GM06990 (cell line): ENCODE measurements at regions not wholly inside any gene's neighbourhood (a gene's known extent, or its start where the extent isn't known, plus 50 kb on each side); places are given as distances from the start of the nearest gene placed in this dataset.

Source experiments
- DNase-seq: peaks from one replicate; pipeline ENCODE4 v3.0.0-alpha.2; 2011; ENCODE audit not compliant: insufficient read length; ENCODE audit errors: extremely low read depth
- H3K27me3 ChIP-seq: replicated peaks from 2 replicates; pipeline ENCODE4 v1.6.0; 2011; ENCODE audit warnings: low read length; ENCODE audit not compliant: control insufficient read depth, insufficient read depth
- H3K36me3 ChIP-seq: 2 replicates; pipeline ENCODE4 v1.5.1; 2011; ENCODE audit warnings: low read length; ENCODE audit not compliant: control insufficient read depth, insufficient read depth
- H3K4me3 ChIP-seq: replicated peaks from 2 replicates; pipeline ENCODE4 v1.5.1; 2011; ENCODE audit warnings: low read depth, mild to moderate bottlenecking, control low read depth, low read length
- TF ChIP-seq, protein P1 (sequence below): IDR thresholded peaks from 2 replicates; pipeline ENCODE4 v1.5.1; 2011; ENCODE audit warnings: low read length, control low read depth, mild to moderate bottlenecking, inconsistent platforms; ENCODE audit not compliant: insufficient read depth, poor library complexity, severe bottlenecking

DNA sequence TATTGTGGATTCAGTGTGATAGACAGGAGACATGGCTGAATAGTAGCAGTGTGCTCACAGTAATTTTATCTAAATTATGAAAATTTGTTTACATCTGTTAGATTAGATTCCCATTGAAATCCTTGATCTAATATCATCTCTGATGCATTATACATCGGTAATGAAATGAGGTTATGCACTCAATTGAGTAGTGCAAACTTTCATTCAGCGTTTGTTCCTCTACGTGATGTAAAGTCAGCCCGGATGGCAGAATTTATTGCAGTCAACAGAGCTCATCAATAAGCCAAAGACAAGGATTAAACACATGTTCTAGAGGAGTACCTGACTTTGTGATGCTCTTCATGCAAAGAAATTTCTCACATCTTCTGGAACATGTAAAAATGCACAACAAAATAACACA is 549.2 kb downstream of the GOLGA6L6 start:
- TF ChIP-seq, protein P1, sequence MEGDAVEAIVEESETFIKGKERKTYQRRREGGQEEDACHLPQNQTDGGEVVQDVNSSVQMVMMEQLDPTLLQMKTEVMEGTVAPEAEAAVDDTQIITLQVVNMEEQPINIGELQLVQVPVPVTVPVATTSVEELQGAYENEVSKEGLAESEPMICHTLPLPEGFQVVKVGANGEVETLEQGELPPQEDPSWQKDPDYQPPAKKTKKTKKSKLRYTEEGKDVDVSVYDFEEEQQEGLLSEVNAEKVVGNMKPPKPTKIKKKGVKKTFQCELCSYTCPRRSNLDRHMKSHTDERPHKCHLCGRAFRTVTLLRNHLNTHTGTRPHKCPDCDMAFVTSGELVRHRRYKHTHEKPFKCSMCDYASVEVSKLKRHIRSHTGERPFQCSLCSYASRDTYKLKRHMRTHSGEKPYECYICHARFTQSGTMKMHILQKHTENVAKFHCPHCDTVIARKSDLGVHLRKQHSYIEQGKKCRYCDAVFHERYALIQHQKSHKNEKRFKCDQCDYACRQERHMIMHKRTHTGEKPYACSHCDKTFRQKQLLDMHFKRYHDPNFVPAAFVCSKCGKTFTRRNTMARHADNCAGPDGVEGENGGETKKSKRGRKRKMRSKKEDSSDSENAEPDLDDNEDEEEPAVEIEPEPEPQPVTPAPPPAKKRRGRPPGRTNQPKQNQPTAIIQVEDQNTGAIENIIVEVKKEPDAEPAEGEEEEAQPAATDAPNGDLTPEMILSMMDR, result no peak
- Histone ChIP-seq H3K27me3 (no peaks in the 10 kb centered on the region), H3K4me3 (no peak overlapping the region), H3K36me3 (no peaks in the 10 kb centered on the region)
- no peak for DNase-seq

- H3K4me3 ChIP-seq, result no peak overlapping the region
- no peaks in the 10 kb centered on the region for H3K27me3 ChIP-seq
- TF ChIP-seq, protein P1, result no peak
- no peak for DNase-seq
- H3K36me3 ChIP-seq, result no peaks in the 10 kb centered on the region
These were observed 553.4 kb downstream of the GOLGA6L6 start for GRCh38 chr15:19988094-19988660.

DNA sequence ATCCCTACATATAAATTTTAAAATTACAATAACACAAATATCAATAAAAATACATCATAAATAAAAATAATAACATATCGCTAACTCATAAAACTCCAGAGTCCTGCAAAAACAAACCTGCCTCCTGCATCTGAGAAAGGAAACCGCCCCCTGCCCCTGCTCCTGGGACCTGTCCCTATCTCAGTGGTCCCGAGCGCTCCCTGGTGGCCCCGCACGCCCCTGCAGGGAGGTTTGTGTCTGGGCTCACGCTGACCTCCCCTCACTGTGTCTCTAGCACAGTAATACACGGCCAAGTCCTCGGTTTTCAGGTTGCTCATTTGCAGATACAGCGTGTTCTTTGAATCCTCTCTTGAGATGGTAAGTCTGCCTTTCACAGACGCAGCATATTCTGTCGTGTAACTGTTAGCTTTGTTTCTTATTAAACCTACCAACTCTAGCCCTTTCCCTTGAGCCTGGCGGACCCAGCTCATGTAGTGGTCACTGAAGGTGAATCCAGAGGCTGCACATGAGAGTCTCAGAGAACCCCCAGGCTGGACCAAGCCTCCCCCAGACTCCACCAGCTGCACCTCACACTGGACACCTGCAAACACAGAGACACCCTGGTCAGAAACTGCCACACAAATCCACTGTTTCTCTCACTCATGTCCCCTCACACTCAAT is 554.1 kb downstream of the GOLGA6L6 start:
- no peak overlapping the region for H3K4me3 ChIP-seq
- TF ChIP-seq, protein P1, result peak; percentile 4
- no peaks in the 10 kb centered on the region for H3K27me3 ChIP-seq
- no peaks in the 10 kb centered on the region for H3K36me3 ChIP-seq
- no peak for DNase-seq

DNA sequence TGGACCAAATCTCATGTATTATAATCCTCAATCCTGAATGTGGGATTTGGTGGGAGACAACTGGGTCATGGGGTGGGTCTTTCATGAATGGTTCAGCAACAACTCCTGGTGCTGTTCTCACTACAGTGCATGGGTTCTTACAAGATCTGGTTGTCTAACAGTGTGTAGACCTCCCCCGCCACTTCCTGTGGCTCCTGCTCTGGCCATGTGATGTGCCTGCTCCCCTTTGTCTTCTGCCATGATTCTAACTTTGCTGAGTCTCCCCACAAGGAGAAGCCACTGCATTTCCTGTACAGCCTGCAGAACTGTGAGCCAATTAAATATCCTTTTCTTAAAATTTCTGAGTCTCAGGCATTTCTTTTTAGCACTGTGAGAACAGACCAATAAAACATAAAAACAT is 557.5 kb downstream of the GOLGA6L6 start:
- no peaks in the 10 kb centered on the region for H3K36me3 ChIP-seq
- no peak for DNase-seq
- no peak overlapping the region for H3K4me3 ChIP-seq
- H3K27me3 ChIP-seq, result no peaks in the 10 kb centered on the region
- TF ChIP-seq, protein P1, result no peak

GRCh38 chr15:19974998-19975397 is 566.6 kb downstream of the GOLGA6L6 start:
- Histone ChIP-seq H3K4me3 (no peak overlapping the region), H3K27me3 (no peaks in the 10 kb centered on the region), H3K36me3 (no peaks in the 10 kb centered on the region)
- no peak for DNase-seq
- TF ChIP-seq, protein P1, result no peak
